B cell (primary cell): ENCODE measurements at regions not wholly inside any gene's neighbourhood (a gene's known extent, or its start where the extent isn't known, plus 50 kb on each side); places are given as distances from the start of the nearest gene placed in this dataset.

Experiments
- ATAC-seq: fragments of 200-7000 bp; cut with Tn5 transposase; one replicate; pipeline ENCODE4 v1.10.0; 2021; ENCODE audit warnings: low read depth, mild to moderate bottlenecking, moderate number of reproducible peaks, moderate library complexity
- CTCF ChIA-PET: fragments of 350-600 bp; sonication (Branson Sonifier 250); formaldehyde crosslinking; loops from one replicate; lab custom pipeline; 2021; ENCODE audit warnings: antibody characterized with exemption, inconsistent platforms; lab: Charles Lee
- POLR2A ChIA-PET: fragments of 350-600 bp; sonication (Branson Sonifier 250); formaldehyde crosslinking; loops from one replicate; lab custom pipeline; 2021; ENCODE audit warnings: antibody characterized with exemption; lab: Charles Lee
- DNase-seq: peaks from one replicate; pipeline ENCODE4 v3.0.0; 2013
- H2AFZ ChIP-seq: 2 replicates; pipeline ENCODE4 v1.6.1; 2012; ENCODE audit warnings: mild to moderate bottlenecking, low read depth, low read length; ENCODE audit not compliant: insufficient read depth, poor library complexity, severe bottlenecking
- H3K27ac ChIP-seq, 2 donors: 1 replicate in 1 of 2; 2 replicates in 1 of 2; pipeline ENCODE4 v1.5.1; 2012 to 2013; ENCODE audit warnings: low read length in 2 of 2, mild to moderate bottlenecking in 2 of 2, moderate library complexity in 1 of 2
- H3K27me3 ChIP-seq, 4 experiments: fragments of 200-600 bp in 1 of 4; sonication (generic) in 1 of 4; replicated peaks in 1 of 4; 1 replicate in 2 of 4; 2 replicates in 2 of 4; pipeline versions ENCODE4 v1.6.1 to v1.7.0; 2013 to 2016; ENCODE audit warnings: low read length in 3 of 4, mild to moderate bottlenecking in 2 of 4, mixed read lengths in 1 of 4, moderate library complexity in 1 of 4; ENCODE audit not compliant: insufficient read depth in 4 of 4, control insufficient read depth in 3 of 4; ENCODE audit errors: control extremely low read depth in 1 of 4
- H3K36me3 ChIP-seq, 2 experiments: replicated peaks in 1 of 2; 1 replicate in 1 of 2; 2 replicates in 1 of 2; pipeline versions ENCODE4 v1.6.1 to v1.7.1; 2013; ENCODE audit warnings: low read length in 1 of 2; ENCODE audit not compliant: insufficient read depth in 2 of 2, control insufficient read depth in 1 of 2; ENCODE audit errors: control extremely low read depth in 1 of 2, extremely low read depth in 1 of 2
- H3K4me1 ChIP-seq, 2 donors: fragments of 200-600 bp in 1 of 2; sonication (generic) in 1 of 2; 1 replicate in 1 of 2; 2 replicates in 1 of 2; pipeline versions ENCODE4 v1.5.1 to v1.6.1; 2013 to 2017; ENCODE audit warnings: low read length in 2 of 2; ENCODE audit not compliant: control insufficient read depth in 2 of 2, insufficient read depth in 2 of 2
- H3K4me2 ChIP-seq: replicated peaks from 2 replicates; pipeline ENCODE3; 2012; ENCODE audit warnings: mild to moderate bottlenecking, low read depth, low read length; ENCODE audit not compliant: poor library complexity, severe bottlenecking
- H3K4me3 ChIP-seq, 5 experiments: fragments of 200-600 bp in 1 of 5; sonication (generic) in 1 of 5; 1 replicate in 3 of 5; 2 replicates in 2 of 5; pipeline versions ENCODE4 v1.5.1 to v1.7.0; 2011 to 2016; ENCODE audit warnings: low read length in 4 of 5, mild to moderate bottlenecking in 4 of 5, low read depth in 2 of 5, control low read depth in 1 of 5, moderate library complexity in 1 of 5; ENCODE audit not compliant: insufficient read depth in 1 of 5; ENCODE audit errors: control extremely low read depth in 1 of 5, extremely low read depth in 1 of 5
- H3K79me2 ChIP-seq: fragments of 200-600 bp; sonication (generic); one replicate; pipeline ENCODE4 v1.6.0; 2016; ENCODE audit warnings: low read length; ENCODE audit not compliant: control insufficient read depth, insufficient read depth
- H3K9ac ChIP-seq: fragments of 200-600 bp; sonication (generic); 2 replicates; pipeline ENCODE4 v1.6.1; 2017; ENCODE audit warnings: mild to moderate bottlenecking, low read length, moderate library complexity
- H3K9me3 ChIP-seq, 3 donors: one replicate each; pipeline versions ENCODE4 v1.6.1 to v1.7.1; 2013; ENCODE audit warnings: low read length in 2 of 3; ENCODE audit not compliant: control insufficient read depth in 2 of 3, insufficient read depth in 1 of 3; ENCODE audit errors: control extremely low read depth in 1 of 3
- H4K20me1 ChIP-seq: 2 replicates; pipeline ENCODE4 v1.6.0; 2012; ENCODE audit warnings: mild to moderate bottlenecking, low read length; ENCODE audit not compliant: insufficient read depth, control insufficient read depth, poor library complexity, severe bottlenecking
- H3K27ac Mint-ChIP-seq: one replicate; pipeline ENCODE4 v1.8.0; 2021; ENCODE audit warnings: mixed read lengths
- H3K27me3 Mint-ChIP-seq: one replicate; pipeline ENCODE4 v1.8.0; 2021; ENCODE audit warnings: mixed read lengths
- H3K4me1 Mint-ChIP-seq: one replicate; pipeline ENCODE4 v1.8.0; 2021; ENCODE audit warnings: mixed read lengths
- H3K4me3 Mint-ChIP-seq: one replicate; pipeline ENCODE4 v1.8.0; 2021; ENCODE audit warnings: mixed read lengths
- H3K9me3 Mint-ChIP-seq: one replicate; pipeline ENCODE4 v1.8.0; 2022; ENCODE audit warnings: mixed read lengths; ENCODE audit not compliant: insufficient read depth
- CTCF ChIP-seq: fragments of 200-600 bp; IDR thresholded peaks from one replicate; pipeline ENCODE4 v1.8.0; 2022; ENCODE audit warnings: antibody characterized with exemption, mild to moderate bottlenecking
- EZH2 ChIP-seq: IDR thresholded peaks from 2 replicates; pipeline ENCODE4 v1.6.1; 2012; ENCODE audit warnings: borderline replicate concordance, low read depth, mild to moderate bottlenecking, moderate library complexity, low read length; ENCODE audit not compliant: insufficient read depth, poor library complexity, severe bottlenecking
- WGBS: methylation state at CpG from one replicate; pipeline ENCODE4 v1.1.5; 2013; ENCODE audit warnings: missing lambda C conversion rate; ENCODE audit not compliant: insufficient coverage; 5-methylcytosine and 5-hydroxymethylcytosine counted together
- intact Hi-C: fragments of 100-400 bp; cut with micrococcal nuclease; formaldehyde crosslinking; loops from one replicate; pipeline ENCODE4 v1.10.0; 2022

- H3K4me1 ChIP-seq, result no peaks in the 10 kb centered on the region
- CTCF ChIA-PET, result no interaction called here
- no peaks in the 10 kb centered on the region for H3K79me2 ChIP-seq
- POLR2A ChIA-PET, result no interaction called here
- no peaks in the 10 kb centered on the region for H4K20me1 ChIP-seq
- H3K9ac ChIP-seq, result no peak overlapping the region
- no peak overlapping the region for H3K4me3 Mint-ChIP-seq
- H3K4me1 Mint-ChIP-seq, result no peaks in the 10 kb centered on the region
- H3K27me3 Mint-ChIP-seq, result no peaks in the 10 kb centered on the region
- H3K36me3 ChIP-seq, result no peaks in the 10 kb centered on the region
- H3K4me3 ChIP-seq, result no peak overlapping the region
- no peak overlapping the region for H3K4me2 ChIP-seq
- H2AFZ ChIP-seq, result no peak overlapping the region
- no peak overlapping the region for H3K27ac Mint-ChIP-seq
- H3K9me3 ChIP-seq, result no peaks in the 10 kb centered on the region
- DNase-seq (no peak), ATAC-seq (no peak)
- H3K9me3 Mint-ChIP-seq, result no peaks in the 10 kb centered on the region
- no CpG with 5 or more reads among the region's 1 CpG for WGBS
- intact Hi-C loops, result no loop called here
- no peaks in the 10 kb centered on the region for H3K27me3 ChIP-seq
- TF ChIP-seq CTCF, result no peak
- no peak for TF ChIP-seq EZH2
- H3K27ac ChIP-seq, result no peak overlapping the region
Measured at GRCh38 chr1:82597141-82597540, 796.4 kb downstream of the ADGRL2 start.

- ChIA-PET POLR2A (no interaction called here), CTCF (no interaction called here)
- Mint-ChIP-seq H3K4me1 (no peaks in the 10 kb centered on the region), H3K4me3 (no peak overlapping the region), H3K27ac (no peak overlapping the region), H3K9me3 (no peaks in the 10 kb centered on the region), H3K27me3 (no peaks in the 10 kb centered on the region)
- H3K4me3 ChIP-seq, result no peak overlapping the region
- ATAC-seq (no peak), DNase-seq (no peak)
- no peak overlapping the region for H3K4me2 ChIP-seq
- no peaks in the 10 kb centered on the region for H3K36me3 ChIP-seq
- no peaks in the 10 kb centered on the region for H3K79me2 ChIP-seq
- no peaks in the 10 kb centered on the region for H3K4me1 ChIP-seq
- intact Hi-C loops, result no loop called here
- TF ChIP-seq EZH2, result no peak
- TF ChIP-seq CTCF, result no peak
- H3K9ac ChIP-seq, result no peak overlapping the region
- no peaks in the 10 kb centered on the region for H3K27me3 ChIP-seq
- H3K9me3 ChIP-seq, result no peaks in the 10 kb centered on the region
- H3K27ac ChIP-seq, result no peak overlapping the region
- no peaks in the 10 kb centered on the region for H4K20me1 ChIP-seq
- no CpG with 5 or more reads among the region's 2 CpGs for WGBS
- H2AFZ ChIP-seq, result no peak overlapping the region
Measured at GRCh38 chr1:82593561-82593960, 792.8 kb downstream of the ADGRL2 start.
